Astrocyte of the spinal cord (primary cell): ENCODE measurements at regions not wholly inside any gene's neighbourhood (a gene's known extent, or its start where the extent isn't known, plus 50 kb on each side); places are given as distances from the start of the nearest gene placed in this dataset.

Experiments used
- DNase-seq: peaks from one replicate; pipeline ENCODE4 v3.0.0; 2011; ENCODE audit warnings: low read depth, low spot score
- H3K4me3 ChIP-seq: 2 replicates; pipeline ENCODE4 v1.5.1; 2011; ENCODE audit warnings: low read depth, mild to moderate bottlenecking, low read length, moderate library complexity
- CTCF ChIP-seq: IDR thresholded peaks from 2 replicates; pipeline ENCODE4 v1.5.1; 2012; ENCODE audit warnings: low read depth, mild to moderate bottlenecking, low read length, inconsistent platforms
- in situ Hi-C: cut with HindIII; loops from 2 replicates; pipeline ENCODE4 v1.10.0; 2017; ENCODE audit warnings: low sequenced_read_pairs

GRCh38 chr1:177368255-177368654 is 197.5 kb downstream of the BRINP2 start:
- no peak for TF ChIP-seq CTCF
- no peak overlapping the region for H3K4me3 ChIP-seq
- no peak for DNase-seq
- in situ Hi-C loops: no loop called here

GRCh38 chr1:177366091-177366490 is 195.3 kb downstream of the BRINP2 start:
- DNase-seq: no peak
- no peak overlapping the region for H3K4me3 ChIP-seq
- in situ Hi-C loops: no loop called here
- no peak for TF ChIP-seq CTCF

- TF ChIP-seq CTCF: no peak
- in situ Hi-C loops: no loop called here
- no peak for DNase-seq
Measured at GRCh38 chr1:177360791-177361190, 190.0 kb downstream of the BRINP2 start.

GRCh38 chr1:177356674-177357435 is 186.1 kb downstream of the BRINP2 start:
- TF ChIP-seq CTCF: no peak
- in situ Hi-C loops: no loop called here
- DNase-seq: no peak
- H3K4me3 ChIP-seq: no peak overlapping the region

More at GRCh38 chr1:177360791-177361190, 190.0 kb downstream of the BRINP2 start:
- no peak overlapping the region for H3K4me3 ChIP-seq

GRCh38 chr1:177355575-177355974 is 184.8 kb downstream of the BRINP2 start:
- peak; percentile 53 for TF ChIP-seq CTCF
- in situ Hi-C loops: no loop called here
- no peak overlapping the region for H3K4me3 ChIP-seq
- DNase-seq: peak; percentile 13

- TF ChIP-seq CTCF: no peak
- no peak overlapping the region for H3K4me3 ChIP-seq
- DNase-seq: no peak
- in situ Hi-C loops: no loop called here
Measured at GRCh38 chr1:177354247-177354646, 183.5 kb downstream of the BRINP2 start.
